ENCODE measurements at regions not wholly inside any gene's neighbourhood (a gene's known extent, or its start where the extent isn't known, plus 50 kb on each side); places are given as distances from the start of the nearest gene placed in this dataset.

- Histone ChIP-seq H4K20me1 (ENCODE audit: insufficient read depth, low read length) (no peaks in the 10 kb centered on the region), H3K27me3 (replicated peaks; ENCODE audit: insufficient read depth, low read length) (no peaks in the 10 kb centered on the region), H3K4me1 (ENCODE audit: low read length) (no peaks in the 10 kb centered on the region), H3K79me2 (ENCODE audit: low read length) (no peaks in the 10 kb centered on the region), H3K4me3 (ENCODE audit: low read length) (no peak overlapping the region), H3K27ac (ENCODE audit: low read length) (no peak overlapping the region), H2AFZ (ENCODE audit: low read length) (no peak overlapping the region), H3K9me2 (replicated peaks; ENCODE audit: insufficient read depth, low read length) (no peaks in the 10 kb centered on the region), H3K4me2 (ENCODE audit: low read depth, low read length) (no peak overlapping the region), H3K9ac (ENCODE audit: low read length) (no peak overlapping the region), H3K36me3 (replicated peaks; ENCODE audit: insufficient read depth, low read length) (no peaks in the 10 kb centered on the region), H3K9me3 (replicated peaks; ENCODE audit: insufficient read depth, low read length) (no peaks in the 10 kb centered on the region), H3F3A (ENCODE audit: insufficient read depth, low read length) (no peaks in the 10 kb centered on the region)
- DNase-seq: no peak
- TF ChIP-seq CTCF (IDR thresholded peaks at IDR 0.05; ENCODE audit: low read length) (no peak), EZH2phosphoT487 (IDR thresholded peaks at IDR 0.05; ENCODE audit: low read length) (no peak), EZH2 (optimal IDR thresholded peaks at IDR 0.05; ENCODE audit: low read depth, low read length) (no peak)
Observed at GRCh38 chr1:228835911-228836310, 100.6 kb downstream of the RHOU start.

GRCh38 chr1:228836427-228836826, 101.1 kb downstream of the RHOU start:
- H2AFZ ChIP-seq (ENCODE audit: low read length): no peak overlapping the region
- no peaks in the 10 kb centered on the region for H3F3A ChIP-seq (ENCODE audit: insufficient read depth, low read length)
- no peaks in the 10 kb centered on the region for H3K4me1 ChIP-seq (ENCODE audit: low read length)
- H3K9me3 ChIP-seq (replicated peaks; ENCODE audit: insufficient read depth, low read length): no peaks in the 10 kb centered on the region
- no peak overlapping the region for H3K4me3 ChIP-seq (ENCODE audit: low read length)
- H3K79me2 ChIP-seq (ENCODE audit: low read length): no peaks in the 10 kb centered on the region
- TF ChIP-seq EZH2 (optimal IDR thresholded peaks at IDR 0.05; ENCODE audit: low read depth, low read length) (no peak), CTCF (IDR thresholded peaks at IDR 0.05; ENCODE audit: low read length) (no peak), EZH2phosphoT487 (IDR thresholded peaks at IDR 0.05; ENCODE audit: low read length) (no peak)
- H3K27ac ChIP-seq (ENCODE audit: low read length): no peak overlapping the region
- H4K20me1 ChIP-seq (ENCODE audit: insufficient read depth, low read length): no peaks in the 10 kb centered on the region
- H3K27me3 ChIP-seq (replicated peaks; ENCODE audit: insufficient read depth, low read length): no peaks in the 10 kb centered on the region
- H3K4me2 ChIP-seq (ENCODE audit: low read depth, low read length): no peak overlapping the region
- DNase-seq: no peak
- H3K9ac ChIP-seq (ENCODE audit: low read length): no peak overlapping the region
- H3K36me3 ChIP-seq (replicated peaks; ENCODE audit: insufficient read depth, low read length): no peaks in the 10 kb centered on the region
- no peaks in the 10 kb centered on the region for H3K9me2 ChIP-seq (replicated peaks; ENCODE audit: insufficient read depth, low read length)

GRCh38 chr1:228837032-228837431, 101.8 kb downstream of the RHOU start:
- H3K4me3 ChIP-seq (ENCODE audit: low read length): no peak overlapping the region
- H3K4me1 ChIP-seq (ENCODE audit: low read length): no peaks in the 10 kb centered on the region
- no peaks in the 10 kb centered on the region for H3K27me3 ChIP-seq (replicated peaks; ENCODE audit: insufficient read depth, low read length)
- H3K9me3 ChIP-seq (replicated peaks; ENCODE audit: insufficient read depth, low read length): no peaks in the 10 kb centered on the region
- no peak overlapping the region for H3K9ac ChIP-seq (ENCODE audit: low read length)
- H3K4me2 ChIP-seq (ENCODE audit: low read depth, low read length): no peak overlapping the region
- TF ChIP-seq CTCF (IDR thresholded peaks at IDR 0.05; ENCODE audit: low read length) (no peak), EZH2 (optimal IDR thresholded peaks at IDR 0.05; ENCODE audit: low read depth, low read length) (no peak), EZH2phosphoT487 (IDR thresholded peaks at IDR 0.05; ENCODE audit: low read length) (no peak)
- H2AFZ ChIP-seq (ENCODE audit: low read length): no peak overlapping the region
- H3K27ac ChIP-seq (ENCODE audit: low read length): no peak overlapping the region
- DNase-seq: no peak
- H3K79me2 ChIP-seq (ENCODE audit: low read length): no peaks in the 10 kb centered on the region
- H3F3A ChIP-seq (ENCODE audit: insufficient read depth, low read length): no peaks in the 10 kb centered on the region
- no peaks in the 10 kb centered on the region for H4K20me1 ChIP-seq (ENCODE audit: insufficient read depth, low read length)
- H3K36me3 ChIP-seq (replicated peaks; ENCODE audit: insufficient read depth, low read length): no peaks in the 10 kb centered on the region
- H3K9me2 ChIP-seq (replicated peaks; ENCODE audit: insufficient read depth, low read length): no peaks in the 10 kb centered on the region
